GM19468 (cell line): ENCODE measurements at regions not wholly inside any gene's neighbourhood (a gene's known extent, or its start where the extent isn't known, plus 50 kb on each side); places are given as distances from the start of the nearest gene placed in this dataset.
"Not testable (repeated sequence)": the region's sequence is repeated elsewhere in the genome, so short reads cannot be mapped to it uniquely, and the experiment has no call there.

Experiments used
- ATAC-seq: cut with Tn5 transposase; IDR thresholded peaks from one replicate; pipeline ENCODE4 v1.9.1; 2021; ENCODE audit warnings: mild to moderate bottlenecking, moderate library complexity, moderate number of reproducible peaks; ENCODE audit not compliant: unreplicated experiment; ENCODE audit errors: extremely low read depth

- no peak for ATAC-seq
These were observed 149.9 kb upstream of the RASGRP1 start for GRCh38 chr15:38714309-38715072.

GRCh38 chr15:38720893-38721567 lies 156.4 kb upstream of the RASGRP1 start:
- no peak for ATAC-seq

GRCh38 chr15:38721568-38721945 lies 156.9 kb upstream of the RASGRP1 start:
- ATAC-seq: no peak

- ATAC-seq: no peak
These were observed 157.6 kb upstream of the RASGRP1 start for GRCh38 chr15:38722236-38722635.

GRCh38 chr15:38724827-38725226 lies 160.2 kb upstream of the RASGRP1 start:
- no peak for ATAC-seq

GRCh38 chr15:38726187-38726586 lies 161.6 kb upstream of the RASGRP1 start:
- ATAC-seq: no peak

GRCh38 chr15:38733331-38733730 lies 168.7 kb upstream of the RASGRP1 start:
- no peak for ATAC-seq

- ATAC-seq: no peak
These were observed 175.6 kb upstream of the RASGRP1 start for GRCh38 chr15:38740206-38740605.

- ATAC-seq: no peak
These were observed 178.5 kb upstream of the RASGRP1 start for GRCh38 chr15:38743147-38743546.

GRCh38 chr15:38745126-38745525 lies 180.5 kb upstream of the RASGRP1 start:
- ATAC-seq: no peak

GRCh38 chr15:38745626-38746025 lies 181.0 kb upstream of the RASGRP1 start:
- no peak for ATAC-seq

- no peak for ATAC-seq
These were observed 181.6 kb upstream of the RASGRP1 start for GRCh38 chr15:38746211-38746610.

- ATAC-seq: no peak
These were observed 184.1 kb upstream of the RASGRP1 start for GRCh38 chr15:38748710-38749109.

GRCh38 chr15:38750786-38751185 lies 186.2 kb upstream of the RASGRP1 start:
- no peak for ATAC-seq

- no peak for ATAC-seq
These were observed 191.1 kb upstream of the RASGRP1 start for GRCh38 chr15:38755718-38756117.

GRCh38 chr15:38756441-38756840 lies 191.8 kb upstream of the RASGRP1 start:
- ATAC-seq: no peak

GRCh38 chr15:38758043-38758442 lies 193.4 kb upstream of the RASGRP1 start:
- ATAC-seq: no peak

GRCh38 chr15:38761681-38762080 lies 197.1 kb upstream of the RASGRP1 start:
- ATAC-seq: no peak

GRCh38 chr15:38768970-38769369 lies 204.4 kb upstream of the RASGRP1 start:
- ATAC-seq: no peak

- no peak for ATAC-seq
These were observed 204.9 kb upstream of the RASGRP1 start for GRCh38 chr15:38769492-38769891.

GRCh38 chr15:38774076-38774475 lies 209.5 kb upstream of the RASGRP1 start:
- ATAC-seq: not testable (repeated sequence)

GRCh38 chr15:38781196-38781595 lies 216.6 kb upstream of the RASGRP1 start:
- ATAC-seq: no peak
